GM12892 (cell line): ENCODE measurements at regions not wholly inside any gene's neighbourhood (a gene's known extent, or its start where the extent isn't known, plus 50 kb on each side); places are given as distances from the start of the nearest gene placed in this dataset.

ENCODE experiments used
- POLR2A ChIP-seq: IDR thresholded peaks from 2 replicates; pipeline ENCODE4 v1.6.1; 2011; ENCODE audit warnings: low read depth, low read length, control low read depth
- POLR2AphosphoS5 ChIP-seq: IDR thresholded peaks from 2 replicates; pipeline ENCODE4 v1.6.1; 2011; ENCODE audit warnings: low read depth, low read length, control low read depth

DNA sequence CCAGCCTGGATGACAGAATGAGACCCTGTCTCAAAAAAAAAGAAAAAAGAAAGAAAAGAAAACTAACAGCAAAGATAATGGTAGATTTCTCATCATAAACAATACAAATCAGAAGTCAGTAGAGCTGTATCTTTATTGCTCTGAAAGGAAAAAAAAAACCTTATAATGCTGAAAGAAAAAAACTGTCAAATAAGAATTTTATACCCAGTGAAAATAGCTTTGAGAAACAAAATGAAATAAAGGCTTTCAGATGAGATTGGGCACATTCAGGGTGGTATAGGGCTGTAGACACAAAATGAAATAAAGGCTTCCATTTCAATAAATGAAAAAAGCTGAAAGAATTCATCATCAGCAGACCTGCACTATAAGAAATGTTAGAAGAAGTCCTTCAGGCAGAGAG is 105.0 kb upstream of the FOXN3 start:
- no peak for TF ChIP-seq POLR2A
- no peak for TF ChIP-seq POLR2AphosphoS5
